ENCODE measurements at regions not wholly inside any gene's neighbourhood (a gene's known extent, or its start where the extent isn't known, plus 50 kb on each side); places are given as distances from the start of the nearest gene placed in this dataset.

DNA sequence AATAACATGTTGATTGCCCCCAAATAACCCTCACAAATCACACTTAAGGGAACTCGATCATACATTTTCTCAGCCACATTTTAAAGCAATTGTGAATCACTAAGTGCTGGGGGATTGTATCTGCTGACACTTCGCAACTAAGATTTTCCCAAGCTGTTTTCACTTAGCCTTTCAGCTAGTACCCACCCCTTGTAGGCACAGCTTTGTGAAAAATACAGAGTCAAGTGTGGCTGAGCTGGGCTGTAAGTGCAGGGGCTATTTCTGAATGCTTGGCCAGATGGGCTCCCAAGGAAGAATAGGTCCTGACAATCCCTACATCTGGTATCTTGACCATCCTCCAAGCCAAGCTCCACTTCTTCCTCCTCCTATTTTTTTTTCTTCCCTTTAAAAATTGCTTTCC is 289.2 kb upstream of the NMUR2 start:
- Histone ChIP-seq H3K27ac (ENCODE audit: extremely low read length, insufficient read depth, low read length) (no peak overlapping the region), H3K4me2 (ENCODE audit: low read depth, low read length) (no peak overlapping the region), H3K9me3 (ENCODE audit: low read length) (peaks cover 67% of the 10 kb centered on the region), H3K36me3 (replicated peaks in 1 of 2; ENCODE audit: control insufficient read depth in 1 of 2, insufficient read depth in 2 of 2, low read length in 2 of 2) (no peaks in the 10 kb centered on the region), H4K20me1 (ENCODE audit: insufficient read depth, low read length) (no peaks in the 10 kb centered on the region), H3K4me1 (ENCODE audit: insufficient read depth, low read length) (no peaks in the 10 kb centered on the region), H3K27me3 (ENCODE audit: control insufficient read depth in 1 of 2, insufficient read depth in 2 of 2, low read length in 2 of 2) (no peaks in the 10 kb centered on the region), H3K4me3 (replicated peaks in 1 of 3; ENCODE audit: insufficient read depth in 1 of 3, low read depth in 2 of 3, low read length in 3 of 3) (no peak overlapping the region), H3K79me2 (ENCODE audit: insufficient read depth, low read length) (no peaks in the 10 kb centered on the region), H3K9ac (ENCODE audit: insufficient read depth, low read depth, low read length) (no peak overlapping the region), H2AFZ (ENCODE audit: low read length) (no peak overlapping the region)
- in situ Hi-C loops (cut with HindIII; ENCODE audit: extremely low pct_ligation_motif_present, low pct_unique_long_range_greater_than_20kb) (no loop called here), intact Hi-C loops (cut with micrococcal nuclease; ENCODE audit: unreplicated experiment) (no loop called here)
- no TSS peak for BruUV-seq (replicated peaks)
- ATAC-seq (no peak), FAIRE-seq (no peak), DNase-seq (ENCODE audit: low spot score) (no peak)
- TF ChIP-seq ZNF619 (CRISPR knock-in tag; IDR thresholded peaks at IDR 0.05) (no peak), ZNF768 (CRISPR knock-in tag; IDR thresholded peaks at IDR 0.05) (no peak), ZNF33A (CRISPR knock-in tag; IDR thresholded peaks at IDR 0.05; ENCODE audit: borderline replicate concordance) (no peak), NFIC (IDR thresholded peaks at IDR 0.05; ENCODE audit: low read length) (no peak), ZNF629 (CRISPR knock-in tag; conservative IDR thresholded peaks at IDR 0.05) (no peak), PREB (CRISPR knock-in tag; IDR thresholded peaks at IDR 0.05) (no peak)
- TF ChIP-seq, protein P1, sequence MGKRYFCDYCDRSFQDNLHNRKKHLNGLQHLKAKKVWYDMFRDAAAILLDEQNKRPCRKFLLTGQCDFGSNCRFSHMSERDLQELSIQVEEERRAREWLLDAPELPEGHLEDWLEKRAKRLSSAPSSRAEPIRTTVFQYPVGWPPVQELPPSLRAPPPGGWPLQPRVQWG (CRISPR knock-in tag; IDR thresholded peaks at IDR 0.05; ENCODE audit: borderline replicate concordance, low read depth) = no peak
- ChIA-PET POLR2A (no interaction called here), CTCF (ENCODE audit: low intra/inter-chr PET ratio, low total read pairs) (no interaction called here)
- WGBS (ENCODE audit: low lambda C conversion rate) = 0% methylated on average over 2 of the region's 2 CpGs

- no peak overlapping the region for H3K4me2 ChIP-seq (ENCODE audit: low read depth, low read length)
- H3K9ac ChIP-seq (ENCODE audit: insufficient read depth, low read depth, low read length) = no peak overlapping the region
- CTCF ChIA-PET (ENCODE audit: low intra/inter-chr PET ratio, low total read pairs) = no interaction called here
- H2AFZ ChIP-seq (ENCODE audit: low read length) = no peak overlapping the region
- no peaks in the 10 kb centered on the region for H4K20me1 ChIP-seq (ENCODE audit: insufficient read depth, low read length)
- H3K27ac ChIP-seq (ENCODE audit: extremely low read length, insufficient read depth, low read length) = no peak overlapping the region
- peaks cover 59% of the 10 kb centered on the region for H3K9me3 ChIP-seq (ENCODE audit: low read length)
- BruUV-seq (replicated peaks) = no TSS peak
- FAIRE-seq (no peak), DNase-seq (ENCODE audit: low spot score) (no peak), ATAC-seq (no peak)
- H3K27me3 ChIP-seq (ENCODE audit: control insufficient read depth in 1 of 2, insufficient read depth in 2 of 2, low read length in 2 of 2) = no peaks in the 10 kb centered on the region
- in situ Hi-C loops (cut with HindIII; ENCODE audit: extremely low pct_ligation_motif_present, low pct_unique_long_range_greater_than_20kb) = no loop called here
- 0% methylated on average over 1 of the region's 2 CpGs for WGBS (ENCODE audit: low lambda C conversion rate)
- intact Hi-C loops (cut with micrococcal nuclease; ENCODE audit: unreplicated experiment) = no loop called here
- no peaks in the 10 kb centered on the region for H3K36me3 ChIP-seq (replicated peaks in 1 of 2; ENCODE audit: control insufficient read depth in 1 of 2, insufficient read depth in 2 of 2, low read length in 2 of 2)
- H3K4me1 ChIP-seq (ENCODE audit: insufficient read depth, low read length) = no peaks in the 10 kb centered on the region
- no peaks in the 10 kb centered on the region for H3K79me2 ChIP-seq (ENCODE audit: insufficient read depth, low read length)
- H3K4me3 ChIP-seq (replicated peaks in 1 of 3; ENCODE audit: insufficient read depth in 1 of 3, low read depth in 2 of 3, low read length in 3 of 3) = no peak overlapping the region
- POLR2A ChIA-PET = no interaction called here
- TF ChIP-seq NAIF1 (CRISPR knock-in tag; IDR thresholded peaks at IDR 0.05; ENCODE audit: borderline replicate concordance) (no peak), ZNF251 (CRISPR knock-in tag; IDR thresholded peaks at IDR 0.05) (no peak), ZBTB26 (CRISPR knock-in tag; IDR thresholded peaks at IDR 0.05; ENCODE audit: borderline replicate concordance) (no peak), BHLHE40 (IDR thresholded peaks at IDR 0.05; ENCODE audit: low read length) (no peak)
- TF ChIP-seq, protein P2, sequence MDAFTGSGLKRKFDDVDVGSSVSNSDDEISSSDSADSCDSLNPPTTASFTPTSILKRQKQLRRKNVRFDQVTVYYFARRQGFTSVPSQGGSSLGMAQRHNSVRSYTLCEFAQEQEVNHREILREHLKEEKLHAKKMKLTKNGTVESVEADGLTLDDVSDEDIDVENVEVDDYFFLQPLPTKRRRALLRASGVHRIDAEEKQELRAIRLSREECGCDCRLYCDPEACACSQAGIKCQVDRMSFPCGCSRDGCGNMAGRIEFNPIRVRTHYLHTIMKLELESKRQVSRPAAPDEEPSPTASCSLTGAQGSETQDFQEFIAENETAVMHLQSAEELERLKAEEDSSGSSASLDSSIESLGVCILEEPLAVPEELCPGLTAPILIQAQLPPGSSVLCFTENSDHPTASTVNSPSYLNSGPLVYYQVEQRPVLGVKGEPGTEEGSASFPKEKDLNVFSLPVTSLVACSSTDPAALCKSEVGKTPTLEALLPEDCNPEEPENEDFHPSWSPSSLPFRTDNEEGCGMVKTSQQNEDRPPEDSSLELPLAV (CRISPR knock-in tag; conservative IDR thresholded peaks at IDR 0.05; ENCODE audit: low read depth) = no peak
These were observed 296.3 kb upstream of the NMUR2 start for GRCh38 chr5:152701305-152701949.
